ENCODE measurements at regions not wholly inside any gene's neighbourhood (a gene's known extent, or its start where the extent isn't known, plus 50 kb on each side); places are given as distances from the start of the nearest gene placed in this dataset.

- Histone ChIP-seq H3K27me3 (ENCODE audit: control insufficient read depth, insufficient read depth, low read length) (no peaks in the 10 kb centered on the region), H3K36me3 (ENCODE audit: control insufficient read depth, insufficient read depth, low read length) (no peaks in the 10 kb centered on the region), H3K27ac (ENCODE audit: low read depth, low read length) (no peak overlapping the region), H3K9me3 (ENCODE audit: control insufficient read depth, insufficient read depth, low read length) (no peaks in the 10 kb centered on the region), H3K4me3 (ENCODE audit: low read depth, low read length) (no peak overlapping the region), H3K4me1 (ENCODE audit: control insufficient read depth, insufficient read depth, low read length) (no peaks in the 10 kb centered on the region), H3K9ac (ENCODE audit: low read depth, low read length) (no peak overlapping the region)
These were observed 146.3 kb upstream of the SP8 start for GRCh38 chr7:20932785-20933527.

GRCh38 chr7:20945451-20945850, 158.8 kb upstream of the SP8 start:
- no peaks in the 10 kb centered on the region for H3K27me3 ChIP-seq (ENCODE audit: control insufficient read depth, insufficient read depth, low read length)
- no peaks in the 10 kb centered on the region for H3K4me1 ChIP-seq (ENCODE audit: control insufficient read depth, insufficient read depth, low read length)
- no peak overlapping the region for H3K4me3 ChIP-seq (ENCODE audit: low read depth, low read length)
- no peak overlapping the region for H3K9ac ChIP-seq (ENCODE audit: low read depth, low read length)
- no peaks in the 10 kb centered on the region for H3K36me3 ChIP-seq (ENCODE audit: control insufficient read depth, insufficient read depth, low read length)
- H3K9me3 ChIP-seq (ENCODE audit: control insufficient read depth, insufficient read depth, low read length), result peaks cover 4% of the 10 kb centered on the region; the same call in 1 of the 2 replicates
- H3K27ac ChIP-seq (ENCODE audit: low read depth, low read length), result no peak overlapping the region

GRCh38 chr7:20952916-20953315, 166.2 kb upstream of the SP8 start:
- H3K36me3 ChIP-seq (ENCODE audit: control insufficient read depth, insufficient read depth, low read length), result no peaks in the 10 kb centered on the region
- peaks cover 21% of the 10 kb centered on the region for H3K4me1 ChIP-seq (ENCODE audit: control insufficient read depth, insufficient read depth, low read length)
- no peak overlapping the region for H3K9ac ChIP-seq (ENCODE audit: low read depth, low read length)
- no peak overlapping the region for H3K27ac ChIP-seq (ENCODE audit: low read depth, low read length)
- no peaks in the 10 kb centered on the region for H3K9me3 ChIP-seq (ENCODE audit: control insufficient read depth, insufficient read depth, low read length)
- H3K4me3 ChIP-seq (ENCODE audit: low read depth, low read length), result no peak overlapping the region
- no peaks in the 10 kb centered on the region for H3K27me3 ChIP-seq (ENCODE audit: control insufficient read depth, insufficient read depth, low read length)

- Histone ChIP-seq H3K27ac (ENCODE audit: low read depth, low read length) (no peak overlapping the region), H3K4me1 (ENCODE audit: control insufficient read depth, insufficient read depth, low read length) (peaks cover 21% of the 10 kb centered on the region), H3K9me3 (ENCODE audit: control insufficient read depth, insufficient read depth, low read length) (no peaks in the 10 kb centered on the region), H3K27me3 (ENCODE audit: control insufficient read depth, insufficient read depth, low read length) (no peaks in the 10 kb centered on the region), H3K36me3 (ENCODE audit: control insufficient read depth, insufficient read depth, low read length) (no peaks in the 10 kb centered on the region), H3K4me3 (ENCODE audit: low read depth, low read length) (no peak overlapping the region), H3K9ac (ENCODE audit: low read depth, low read length) (no peak overlapping the region)
These were observed 168.3 kb upstream of the SP8 start for GRCh38 chr7:20954711-20955619.

- no peak overlapping the region for H3K27ac ChIP-seq (ENCODE audit: low read depth, low read length)
- no peaks in the 10 kb centered on the region for H3K27me3 ChIP-seq (ENCODE audit: control insufficient read depth, insufficient read depth, low read length)
- no peak overlapping the region for H3K9ac ChIP-seq (ENCODE audit: low read depth, low read length)
- no peak overlapping the region for H3K4me3 ChIP-seq (ENCODE audit: low read depth, low read length)
- H3K36me3 ChIP-seq (ENCODE audit: control insufficient read depth, insufficient read depth, low read length), result no peaks in the 10 kb centered on the region
- H3K4me1 ChIP-seq (ENCODE audit: control insufficient read depth, insufficient read depth, low read length), result peaks cover 12% of the 10 kb centered on the region; the same call in 1 of the 2 replicates
- H3K9me3 ChIP-seq (ENCODE audit: control insufficient read depth, insufficient read depth, low read length), result no peaks in the 10 kb centered on the region
These were observed 171.9 kb upstream of the SP8 start for GRCh38 chr7:20958572-20958971.

- H3K9me3 ChIP-seq (ENCODE audit: control insufficient read depth, insufficient read depth, low read length), result no peaks in the 10 kb centered on the region
- H3K27me3 ChIP-seq (ENCODE audit: control insufficient read depth, insufficient read depth, low read length), result no peaks in the 10 kb centered on the region
- no peak overlapping the region for H3K4me3 ChIP-seq (ENCODE audit: low read depth, low read length)
- H3K36me3 ChIP-seq (ENCODE audit: control insufficient read depth, insufficient read depth, low read length), result no peaks in the 10 kb centered on the region
- peaks cover 11% of the 10 kb centered on the region; the same call in 1 of the 2 replicates for H3K4me1 ChIP-seq (ENCODE audit: control insufficient read depth, insufficient read depth, low read length)
- H3K9ac ChIP-seq (ENCODE audit: low read depth, low read length), result no peak overlapping the region
- H3K27ac ChIP-seq (ENCODE audit: low read depth, low read length), result no peak overlapping the region
These were observed 172.6 kb upstream of the SP8 start for GRCh38 chr7:20959281-20959680.

- Histone ChIP-seq H3K27me3 (ENCODE audit: control insufficient read depth, insufficient read depth, low read length) (no peaks in the 10 kb centered on the region), H3K9ac (ENCODE audit: low read depth, low read length) (no peak overlapping the region), H3K4me3 (ENCODE audit: low read depth, low read length) (no peak overlapping the region), H3K9me3 (ENCODE audit: control insufficient read depth, insufficient read depth, low read length) (no peaks in the 10 kb centered on the region), H3K4me1 (ENCODE audit: control insufficient read depth, insufficient read depth, low read length) (peaks cover 5% of the 10 kb centered on the region; the same call in 1 of the 2 replicates), H3K27ac (ENCODE audit: low read depth, low read length) (no peak overlapping the region), H3K36me3 (ENCODE audit: control insufficient read depth, insufficient read depth, low read length) (no peaks in the 10 kb centered on the region)
These were observed 177.0 kb upstream of the SP8 start for GRCh38 chr7:20963556-20964280.

- Histone ChIP-seq H3K9me3 (ENCODE audit: control insufficient read depth, insufficient read depth, low read length) (no peaks in the 10 kb centered on the region), H3K4me1 (ENCODE audit: control insufficient read depth, insufficient read depth, low read length) (peaks cover 5% of the 10 kb centered on the region; the same call in 1 of the 2 replicates), H3K4me3 (ENCODE audit: low read depth, low read length) (no peak overlapping the region), H3K36me3 (ENCODE audit: control insufficient read depth, insufficient read depth, low read length) (no peaks in the 10 kb centered on the region), H3K27me3 (ENCODE audit: control insufficient read depth, insufficient read depth, low read length) (no peaks in the 10 kb centered on the region), H3K9ac (ENCODE audit: low read depth, low read length) (no peak overlapping the region), H3K27ac (ENCODE audit: low read depth, low read length) (no peak overlapping the region)
These were observed 177.7 kb upstream of the SP8 start for GRCh38 chr7:20964281-20964918.

GRCh38 chr7:20971219-20971618, 184.5 kb upstream of the SP8 start:
- Histone ChIP-seq H3K27ac (ENCODE audit: low read depth, low read length) (no peak overlapping the region), H3K4me1 (ENCODE audit: control insufficient read depth, insufficient read depth, low read length) (peaks cover 5% of the 10 kb centered on the region; the same call in 1 of the 2 replicates), H3K36me3 (ENCODE audit: control insufficient read depth, insufficient read depth, low read length) (no peaks in the 10 kb centered on the region), H3K9me3 (ENCODE audit: control insufficient read depth, insufficient read depth, low read length) (no peaks in the 10 kb centered on the region), H3K9ac (ENCODE audit: low read depth, low read length) (no peak overlapping the region), H3K27me3 (ENCODE audit: control insufficient read depth, insufficient read depth, low read length) (no peaks in the 10 kb centered on the region), H3K4me3 (ENCODE audit: low read depth, low read length) (no peak overlapping the region)

GRCh38 chr7:20980232-20980631, 193.5 kb upstream of the SP8 start:
- H3K9me3 ChIP-seq (ENCODE audit: control insufficient read depth, insufficient read depth, low read length), result no peaks in the 10 kb centered on the region
- H3K36me3 ChIP-seq (ENCODE audit: control insufficient read depth, insufficient read depth, low read length), result no peaks in the 10 kb centered on the region
- H3K27me3 ChIP-seq (ENCODE audit: control insufficient read depth, insufficient read depth, low read length), result no peaks in the 10 kb centered on the region
- no peak overlapping the region for H3K27ac ChIP-seq (ENCODE audit: low read depth, low read length)
- H3K9ac ChIP-seq (ENCODE audit: low read depth, low read length), result no peak overlapping the region
- no peaks in the 10 kb centered on the region for H3K4me1 ChIP-seq (ENCODE audit: control insufficient read depth, insufficient read depth, low read length)
- no peak overlapping the region for H3K4me3 ChIP-seq (ENCODE audit: low read depth, low read length)

All from HUES48 (cell line).